Mucosa of descending colon (tissue), 3 donors: ENCODE measurements at regions not wholly inside any gene's neighbourhood (a gene's known extent, or its start where the extent isn't known, plus 50 kb on each side); places are given as distances from the start of the nearest gene placed in this dataset.
A peak's percentile ranks its signal among the peaks of the same experiment; 100 is the strongest.
"Not testable (repeated sequence)": the region's sequence is repeated elsewhere in the genome, so short reads cannot be mapped to it uniquely, and the experiment has no call there.

Experiments used
- ATAC-seq: fragments of 200-7000 bp; cut with Tn5 transposase; one replicate; pipeline ENCODE4 v1.9.1; 2020; ENCODE audit warnings: mild to moderate bottlenecking, moderate library complexity
- DNase-seq, 3 donors: peaks; one replicate each; pipeline ENCODE4 v3.0.0-alpha.2; 2020
- H3K36me3 ChIP-seq: fragments of 200-600 bp; one replicate; pipeline ENCODE4 v1.8.0; 2021; ENCODE audit warnings: low read depth, mild to moderate bottlenecking
- H3K4me1 ChIP-seq: fragments of 200-600 bp; one replicate; pipeline ENCODE4 v1.8.0; 2021; ENCODE audit warnings: low read depth, mild to moderate bottlenecking
- H3K4me3 ChIP-seq: fragments of 200-600 bp; one replicate; pipeline ENCODE4 v1.8.0; 2021; ENCODE audit warnings: mild to moderate bottlenecking
- H3K9me3 ChIP-seq: fragments of 200-600 bp; one replicate; pipeline ENCODE4 v1.8.0; 2021; ENCODE audit warnings: mild to moderate bottlenecking
- CTCF ChIP-seq: fragments of 200-600 bp; IDR thresholded peaks from one replicate; pipeline ENCODE4 v1.8.0; 2022; ENCODE audit warnings: antibody characterized with exemption, mild to moderate bottlenecking
- intact Hi-C, 2 donors: fragments of 100-400 bp; cut with DNase I in 1 of 2; cut with micrococcal nuclease in 1 of 2; formaldehyde crosslinking; loops; one replicate each; pipeline versions ENCODE4 v1.11.0 to v1.11.1; 2022; cut with DNase I, micrococcal nuclease
- donor health status: DM: no; HTN: no; CAD: no; lungs with moderate emphysema.
- donor health status: DM: no; HTN: no; CAD: no.
- donor health status: DM: no; HTN: yes; CAD: no.

GRCh38 chr1:121080197-121080903, 103.8 kb downstream of the FAM72B start:
- H3K9me3 ChIP-seq, DNase-seq, H3K36me3 ChIP-seq, intact Hi-C loops, H3K4me1 ChIP-seq, H3K4me3 ChIP-seq, ATAC-seq: not testable (repeated sequence)

GRCh38 chr1:121080904-121081264, 103.3 kb downstream of the FAM72B start:
- intact Hi-C loops, H3K36me3 ChIP-seq, DNase-seq, H3K4me1 ChIP-seq, H3K4me3 ChIP-seq, H3K9me3 ChIP-seq, ATAC-seq: not testable (repeated sequence)

- ATAC-seq, H3K9me3 ChIP-seq, H3K36me3 ChIP-seq, H3K4me1 ChIP-seq, H3K4me3 ChIP-seq, intact Hi-C loops, DNase-seq: not testable (repeated sequence)
Measured at GRCh38 chr1:121081625-121082199, 102.4 kb downstream of the FAM72B start.

GRCh38 chr1:121082995-121083394, 101.1 kb downstream of the FAM72B start:
- H3K36me3 ChIP-seq, H3K4me3 ChIP-seq, DNase-seq, ATAC-seq, intact Hi-C loops, H3K9me3 ChIP-seq, H3K4me1 ChIP-seq: not testable (repeated sequence)

GRCh38 chr1:121086249-121086648, 97.9 kb downstream of the FAM72B start:
- ATAC-seq, H3K4me3 ChIP-seq, H3K4me1 ChIP-seq, intact Hi-C loops, H3K36me3 ChIP-seq, DNase-seq, H3K9me3 ChIP-seq: not testable (repeated sequence)

GRCh38 chr1:121087221-121087620, 96.9 kb downstream of the FAM72B start:
- ATAC-seq, intact Hi-C loops, H3K4me1 ChIP-seq, H3K36me3 ChIP-seq, H3K9me3 ChIP-seq, DNase-seq, H3K4me3 ChIP-seq: not testable (repeated sequence)

- intact Hi-C loops, H3K4me3 ChIP-seq, H3K36me3 ChIP-seq, H3K9me3 ChIP-seq, H3K4me1 ChIP-seq, DNase-seq: not testable (repeated sequence)
- ATAC-seq, result peak; percentile 21
Measured at GRCh38 chr1:121088568-121088967, 95.6 kb downstream of the FAM72B start.

GRCh38 chr1:121092329-121092968, 91.7 kb downstream of the FAM72B start:
- H3K9me3 ChIP-seq, H3K4me1 ChIP-seq, H3K4me3 ChIP-seq, intact Hi-C loops, H3K36me3 ChIP-seq: not testable (repeated sequence)
- ATAC-seq (peak; percentile 23), DNase-seq (peak in 1 of 3 donors; percentile 48)

GRCh38 chr1:121095014-121095413, 89.1 kb downstream of the FAM72B start:
- intact Hi-C loops, H3K36me3 ChIP-seq, ATAC-seq, H3K4me1 ChIP-seq, H3K4me3 ChIP-seq, H3K9me3 ChIP-seq, DNase-seq: not testable (repeated sequence)

- intact Hi-C loops, result not testable (repeated sequence)
- DNase-seq, result peak; percentile 86 to 90 (median 87)
Measured at GRCh38 chr1:121097127-121097866, 86.8 kb downstream of the FAM72B start.

GRCh38 chr1:121097867-121098215, 86.3 kb downstream of the FAM72B start:
- H3K9me3 ChIP-seq, H3K4me1 ChIP-seq, H3K4me3 ChIP-seq, intact Hi-C loops, H3K36me3 ChIP-seq: not testable (repeated sequence)
- DNase-seq (peak in 1 of 3 donors; percentile 50), ATAC-seq (peak; percentile 37)

More at GRCh38 chr1:121097127-121097866, 86.8 kb downstream of the FAM72B start:
- not testable (repeated sequence) for H3K4me1 ChIP-seq, H3K36me3 ChIP-seq, H3K4me3 ChIP-seq, H3K9me3 ChIP-seq
- peak; percentile 43 for TF ChIP-seq CTCF
- ATAC-seq, result peak; percentile 99

GRCh38 chr1:121109025-121109424, 75.1 kb downstream of the FAM72B start:
- H3K4me3 ChIP-seq, H3K4me1 ChIP-seq, intact Hi-C loops, H3K9me3 ChIP-seq, H3K36me3 ChIP-seq, DNase-seq, ATAC-seq: not testable (repeated sequence)
